ENCODE measurements at regions not wholly inside any gene's neighbourhood (a gene's known extent, or its start where the extent isn't known, plus 50 kb on each side); places are given as distances from the start of the nearest gene placed in this dataset.

DNA sequence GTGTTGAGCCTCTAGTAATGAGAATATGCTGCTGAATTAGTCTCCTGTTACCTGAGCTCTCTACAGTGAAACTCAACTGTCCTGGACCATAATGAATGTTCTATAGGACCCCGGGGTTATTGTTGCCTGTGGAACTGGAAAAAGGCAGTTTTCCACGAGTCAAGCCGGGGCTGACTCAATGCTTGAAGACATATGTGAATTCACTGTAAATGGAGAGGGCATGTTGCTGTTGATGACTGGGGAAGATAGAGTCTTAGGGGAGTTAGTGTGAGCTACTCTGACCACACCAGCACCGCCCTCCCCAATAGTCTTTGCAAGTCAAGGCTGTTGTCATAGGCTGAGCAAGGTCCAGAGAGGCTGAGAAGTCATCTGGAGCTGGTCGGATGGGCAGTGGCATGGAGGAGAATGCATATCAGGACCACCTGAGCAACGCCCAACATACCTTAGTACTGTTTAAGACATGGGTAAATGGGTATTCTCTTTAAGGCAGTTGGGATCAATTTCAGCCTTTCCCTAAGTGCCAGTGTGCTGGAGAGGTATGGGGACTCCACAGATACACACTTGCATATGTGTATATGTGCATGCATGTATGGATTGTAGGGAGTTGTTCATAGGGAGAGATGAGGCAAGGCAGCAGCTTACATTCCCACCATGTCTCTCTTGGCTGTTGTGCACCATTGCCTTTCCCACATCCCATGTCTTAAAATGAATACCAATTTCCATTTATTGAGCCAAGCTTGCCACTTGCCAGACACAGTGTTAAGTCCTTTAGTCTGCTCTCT is 230.1 kb upstream of the NAV2 start:
- H3K36me3 ChIP-seq (replicated peaks in 1 of 2; ENCODE audit: insufficient read depth in 1 of 2, low read depth in 2 of 2) = no peaks in the 10 kb centered on the region
- intact Hi-C loops (cut with DNase I) = no loop called here
- no peak for ATAC-seq

DNA sequence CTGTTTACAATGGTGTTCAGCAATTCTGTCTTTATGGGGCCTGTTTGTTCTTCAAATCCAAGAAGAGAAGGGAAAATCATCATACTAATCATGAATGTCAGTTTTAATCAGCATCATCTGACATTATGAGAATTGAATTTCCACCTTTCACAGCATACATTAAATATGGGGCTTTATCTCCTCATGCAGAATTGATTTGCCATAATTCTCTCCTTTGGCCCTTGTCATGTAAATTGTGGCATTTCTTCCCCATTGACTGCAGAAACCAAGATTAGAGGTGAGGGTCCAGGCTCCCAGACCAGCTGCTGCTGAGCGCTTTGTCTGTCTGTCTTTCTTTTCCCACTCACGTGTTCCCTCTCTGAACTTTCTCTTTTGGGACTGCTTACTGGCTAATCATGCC is 232.1 kb upstream of the NAV2 start:
- H3K4me1 ChIP-seq = no peaks in the 10 kb centered on the region
- intact Hi-C loops (cut with DNase I) = no loop called here
- no peaks in the 10 kb centered on the region for H3K27me3 ChIP-seq
- DNase-seq = no peak
- H3K27ac ChIP-seq = no peak overlapping the region
- WGBS, 2 donors = 81 to 86% methylated on average over 2 of the region's 2 CpGs
- no peak overlapping the region for H3K4me3 ChIP-seq
- TF ChIP-seq POLR2A (IDR thresholded peaks at IDR 0.05) = no peak
- TF ChIP-seq, protein P1, sequence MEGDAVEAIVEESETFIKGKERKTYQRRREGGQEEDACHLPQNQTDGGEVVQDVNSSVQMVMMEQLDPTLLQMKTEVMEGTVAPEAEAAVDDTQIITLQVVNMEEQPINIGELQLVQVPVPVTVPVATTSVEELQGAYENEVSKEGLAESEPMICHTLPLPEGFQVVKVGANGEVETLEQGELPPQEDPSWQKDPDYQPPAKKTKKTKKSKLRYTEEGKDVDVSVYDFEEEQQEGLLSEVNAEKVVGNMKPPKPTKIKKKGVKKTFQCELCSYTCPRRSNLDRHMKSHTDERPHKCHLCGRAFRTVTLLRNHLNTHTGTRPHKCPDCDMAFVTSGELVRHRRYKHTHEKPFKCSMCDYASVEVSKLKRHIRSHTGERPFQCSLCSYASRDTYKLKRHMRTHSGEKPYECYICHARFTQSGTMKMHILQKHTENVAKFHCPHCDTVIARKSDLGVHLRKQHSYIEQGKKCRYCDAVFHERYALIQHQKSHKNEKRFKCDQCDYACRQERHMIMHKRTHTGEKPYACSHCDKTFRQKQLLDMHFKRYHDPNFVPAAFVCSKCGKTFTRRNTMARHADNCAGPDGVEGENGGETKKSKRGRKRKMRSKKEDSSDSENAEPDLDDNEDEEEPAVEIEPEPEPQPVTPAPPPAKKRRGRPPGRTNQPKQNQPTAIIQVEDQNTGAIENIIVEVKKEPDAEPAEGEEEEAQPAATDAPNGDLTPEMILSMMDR (IDR thresholded peaks at IDR 0.05) = no peak
- H3K36me3 ChIP-seq (replicated peaks in 1 of 2; ENCODE audit: insufficient read depth in 1 of 2, low read depth in 2 of 2) = no peaks in the 10 kb centered on the region
- H3K9me3 ChIP-seq = no peaks in the 10 kb centered on the region
- no peak for ATAC-seq

More for the DNA sequence above, 230.1 kb upstream of the NAV2 start:
- Histone ChIP-seq H3K27ac (no peak overlapping the region), H3K27me3 (no peaks in the 10 kb centered on the region), H3K4me1 (no peaks in the 10 kb centered on the region), H3K9me3 (no peaks in the 10 kb centered on the region), H3K4me3 (no peak overlapping the region)
- no peak for DNase-seq
- TF ChIP-seq, protein P1 (IDR thresholded peaks at IDR 0.05) = no peak
- TF ChIP-seq POLR2A (IDR thresholded peaks at IDR 0.05) = no peak
- 78 to 84% methylated on average over 6 of the region's 6 CpGs for WGBS, 2 donors

DNA sequence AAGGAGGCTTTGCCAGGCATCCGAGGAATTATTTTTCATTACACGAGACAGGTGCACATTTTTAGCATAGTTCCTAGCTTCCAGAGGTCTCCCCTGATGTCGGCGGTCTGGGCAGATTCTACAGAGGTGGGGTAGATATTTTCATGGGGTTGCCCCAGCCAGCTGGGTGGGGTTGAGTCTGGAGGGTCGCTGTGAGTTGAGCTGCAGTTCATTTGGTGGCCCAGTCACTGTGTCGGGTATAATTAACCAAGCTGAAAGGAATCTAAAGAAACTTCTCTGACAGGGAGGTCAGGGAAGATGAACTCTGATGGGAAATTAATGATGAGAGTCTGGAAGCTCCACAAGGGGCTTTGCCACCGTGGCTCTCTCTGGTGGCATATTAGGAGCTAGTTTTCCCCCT is 233.7 kb upstream of the NAV2 start:
- H3K27me3 ChIP-seq = no peaks in the 10 kb centered on the region
- DNase-seq (no peak), ATAC-seq (no peak)
- TF ChIP-seq, protein P1 (IDR thresholded peaks at IDR 0.05) = no peak
- TF ChIP-seq POLR2A (IDR thresholded peaks at IDR 0.05) = no peak
- no peaks in the 10 kb centered on the region for H3K36me3 ChIP-seq (replicated peaks in 1 of 2; ENCODE audit: insufficient read depth in 1 of 2, low read depth in 2 of 2)
- no peaks in the 10 kb centered on the region for H3K9me3 ChIP-seq
- H3K4me3 ChIP-seq = no peak overlapping the region
- 35 to 37% methylated on average over 7 of the region's 7 CpGs for WGBS, 2 donors
- intact Hi-C loops (cut with DNase I) = no loop called here
- no peak overlapping the region for H3K27ac ChIP-seq
- no peaks in the 10 kb centered on the region for H3K4me1 ChIP-seq

DNA sequence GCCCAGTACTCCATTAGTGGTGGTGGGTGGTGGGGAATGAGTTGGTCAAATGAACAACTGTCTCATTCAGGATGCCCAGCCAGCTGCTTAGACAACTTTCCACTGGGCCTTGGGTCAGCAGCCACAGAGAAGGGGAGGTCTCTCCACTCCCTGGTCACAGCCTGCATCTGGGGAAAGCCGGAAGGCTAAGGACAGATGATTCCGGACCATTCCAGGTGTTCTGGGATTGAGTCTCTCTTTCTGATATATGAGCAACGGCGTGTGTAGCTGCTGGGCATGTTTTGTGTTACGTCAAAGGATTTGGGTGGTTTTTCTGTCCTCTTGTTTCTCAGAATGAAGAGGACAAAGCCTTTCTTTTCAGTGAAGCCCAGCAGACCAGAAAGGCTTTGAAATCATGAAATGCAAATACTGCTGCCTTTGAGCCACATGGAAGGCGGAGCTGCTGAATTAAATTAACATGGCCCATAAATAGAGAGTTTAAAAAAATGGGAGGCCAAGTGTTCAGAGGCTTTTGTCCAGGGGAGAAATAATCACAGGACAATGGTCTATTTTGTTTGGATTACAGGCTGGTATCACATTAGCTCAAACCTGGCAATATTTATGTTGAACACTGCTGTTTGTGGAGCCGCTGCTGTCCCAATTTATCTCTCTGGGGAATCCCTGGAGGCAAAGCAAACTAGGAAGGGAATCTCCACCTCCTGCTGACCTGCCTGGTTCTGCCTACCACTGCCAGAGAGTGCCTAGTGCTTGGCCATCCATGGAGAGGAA is 234.4 kb upstream of the E2F8 start:
- WGBS, 2 donors = 72 to 82% methylated on average over 7 of the region's 7 CpGs
- H3K27ac ChIP-seq = no peak overlapping the region
- no peaks in the 10 kb centered on the region for H3K36me3 ChIP-seq (replicated peaks in 1 of 2; ENCODE audit: insufficient read depth in 1 of 2, low read depth in 2 of 2)
- H3K4me1 ChIP-seq = no peaks in the 10 kb centered on the region
- DNase-seq (no peak), ATAC-seq (no peak)
- intact Hi-C loops (cut with DNase I) = no loop called here
- TF ChIP-seq, protein P1 (IDR thresholded peaks at IDR 0.05) = no peak
- no peak for TF ChIP-seq POLR2A (IDR thresholded peaks at IDR 0.05)
- H3K27me3 ChIP-seq = no peaks in the 10 kb centered on the region
- no peaks in the 10 kb centered on the region for H3K9me3 ChIP-seq
- no peak overlapping the region for H3K4me3 ChIP-seq
